GM12878 (cell line): ENCODE measurements at regions not wholly inside any gene's neighbourhood (a gene's known extent, or its start where the extent isn't known, plus 50 kb on each side); places are given as distances from the start of the nearest gene placed in this dataset.

Source experiments
- ATAC-seq: fragments of 200-7000 bp; cut with Tn5 transposase; 3 replicates; pipeline ENCODE4 v1.9.1; 2020; ENCODE audit warnings: mild to moderate bottlenecking, moderate library complexity
- BruUV-seq: library from RNA; stranded (reverse); fragments of 400-500 nt; replicated peaks from 2 replicates; lab custom pipeline; 2021; lab: Mats Ljungman, UMichigan
- CTCF ChIA-PET: fragments of 300-600 bp; sonication (Branson Sonifier 250); formaldehyde crosslinking; extraction: SDS; loops from one replicate; lab custom pipeline; 2021; ENCODE audit warnings: inconsistent platforms; lab: Yijun Ruan, JAX
- POLR2A ChIA-PET: fragments of 350-600 bp; formaldehyde crosslinking; extraction: SDS; loops from one replicate; lab custom pipeline; 2021; ENCODE audit warnings: inconsistent platforms; lab: Charles Lee
- RAD21 ChIA-PET: fragments of 300-600 bp; sonication (Branson Sonifier 250); formaldehyde crosslinking; loops from one replicate; lab custom pipeline; 2023; ENCODE audit warnings: antibody characterized with exemption; ENCODE audit not compliant: unreplicated experiment; lab: Charles Lee
- SMC1A ChIA-PET: fragments of 300-600 bp; sonication (Branson Sonifier 250); formaldehyde crosslinking; loops from one replicate; lab custom pipeline; 2023; ENCODE audit not compliant: unreplicated experiment, uncharacterized antibody; lab: Charles Lee
- DNase-seq: peaks from one replicate; pipeline ENCODE4 v3.0.0-alpha.2; 2011; ENCODE audit warnings: low read depth, low spot score
- FAIRE-seq: peaks from 3 replicates; lab custom pipeline; 2011; peaks lifted over from hg19 to GRCh38; lab: Jason Lieb, UNC
- H2AFZ ChIP-seq: 2 replicates; pipeline ENCODE4 v1.6.0; 2011; ENCODE audit warnings: low read depth, low read length, control low read depth; ENCODE audit not compliant: control insufficient read depth
- H3K27ac ChIP-seq: 2 replicates; pipeline ENCODE4 v1.5.1; 2011; ENCODE audit warnings: control low read depth; ENCODE audit not compliant: control insufficient read depth, insufficient read depth
- H3K27me3 ChIP-seq, 2 experiments: replicated peaks in 1 of 2; 2 replicates each; pipeline versions ENCODE4 v1.6.0 to v1.6.1; 2011; ENCODE audit warnings: low read length in 1 of 2; ENCODE audit not compliant: control insufficient read depth in 2 of 2, insufficient read depth in 2 of 2
- H3K36me3 ChIP-seq, 2 experiments: 2 replicates each; pipeline ENCODE4 v1.5.1; 2011; ENCODE audit warnings: low read length in 1 of 2; ENCODE audit not compliant: control insufficient read depth in 2 of 2, insufficient read depth in 2 of 2
- H3K4me1 ChIP-seq: 2 replicates; pipeline ENCODE4 v1.6.1; 2011; ENCODE audit warnings: mild to moderate bottlenecking, low read length, moderate library complexity, mixed read lengths; ENCODE audit not compliant: control insufficient read depth, insufficient read depth
- H3K4me2 ChIP-seq: 2 replicates; pipeline ENCODE4 v1.6.0; 2011; ENCODE audit warnings: control low read depth; ENCODE audit not compliant: control insufficient read depth, insufficient read depth
- H3K4me3 ChIP-seq: fragments of 200-600 bp; sonication (generic); 2 replicates; pipeline ENCODE4 v1.5.1; 2016
- H3K79me2 ChIP-seq: 2 replicates; pipeline ENCODE4 v1.6.0; 2011; ENCODE audit warnings: low read length; ENCODE audit not compliant: control insufficient read depth, insufficient read depth
- H3K9ac ChIP-seq: 2 replicates; pipeline ENCODE4 v1.8.0; 2011; ENCODE audit warnings: low read length, control low read depth, mixed read lengths; ENCODE audit not compliant: control insufficient read depth, insufficient read depth
- H3K9me3 ChIP-seq: replicated peaks from 3 replicates; pipeline ENCODE4 v1.5.1; 2011; ENCODE audit warnings: mild to moderate bottlenecking, low read length; ENCODE audit not compliant: control insufficient read depth, insufficient read depth
- H4K20me1 ChIP-seq: 2 replicates; pipeline ENCODE4 v1.6.0; 2011; ENCODE audit not compliant: control insufficient read depth, insufficient read depth
- CBFB ChIP-seq: IDR thresholded peaks from 2 replicates; pipeline ENCODE4 v1.6.1; 2016; ENCODE audit warnings: antibody characterized with exemption, low read depth
- HCFC1 ChIP-seq: fragments of 150-350 bp; IDR thresholded peaks from 2 replicates; pipeline ENCODE4 v1.6.1; 2014; ENCODE audit warnings: low read length
- KAT2A ChIP-seq: conservative IDR thresholded peaks from 2 replicates; pipeline ENCODE4 v1.6.1; 2011; ENCODE audit warnings: low read depth, low read length; ENCODE audit not compliant: control insufficient read depth
- RCOR1 ChIP-seq: conservative IDR thresholded peaks from 2 replicates; pipeline ENCODE4 v1.6.1; 2012; ENCODE audit warnings: low read depth, low read length, improper control_type of control experiment
- STAT3 ChIP-seq: IDR thresholded peaks from 2 replicates; pipeline ENCODE4 v1.6.1; 2011; ENCODE audit warnings: low read depth, low read length, improper control_type of control experiment
- WRNIP1 ChIP-seq: IDR thresholded peaks from 2 replicates; pipeline ENCODE4 v1.6.1; 2011; ENCODE audit warnings: low read depth, low read length, improper control_type of control experiment, borderline replicate concordance
- ZNF24 ChIP-seq: fragments of 450-650 bp; IDR thresholded peaks from 2 replicates; pipeline ENCODE4 v1.6.1; 2017; ENCODE audit warnings: antibody characterized with exemption, mild to moderate bottlenecking
- WGBS: methylation state at CpG from one replicate; pipeline ENCODE4 v1.1.6; 2016; ENCODE audit warnings: low lambda C conversion rate; ENCODE audit not compliant: insufficient replicate concordance, insufficient coverage; ENCODE audit errors: missing lambda C conversion rate; 5-methylcytosine and 5-hydroxymethylcytosine counted together
- in situ Hi-C: fragments of 300-500 bp; cut with MboI; formaldehyde crosslinking; loops from 9 replicates; pipeline ENCODE4 v1.14.3; 2018; ENCODE audit warnings: mixed read lengths
- intact Hi-C: fragments of 100-400 bp; cut with micrococcal nuclease; formaldehyde crosslinking; loops from one replicate; pipeline ENCODE4 v1.14.2; 2022; ENCODE audit not compliant: unreplicated experiment
- TF ChIP-seq, protein P1 (sequence below): fragments of 450-650 bp; IDR thresholded peaks from 2 replicates; pipeline ENCODE4 v1.6.1; 2017; ENCODE audit warnings: mild to moderate bottlenecking, moderate library complexity
- TF ChIP-seq, protein P2 (sequence below), 3 experiments: IDR thresholded peaks in 2 of 3; conservative IDR thresholded peaks in 1 of 3; 2 replicates each; pipeline ENCODE4 v1.5.1; 2011; ENCODE audit warnings: low read depth in 3 of 3, low read length in 3 of 3, mild to moderate bottlenecking in 3 of 3, control low read depth in 2 of 3, moderate library complexity in 2 of 3, inconsistent platforms in 1 of 3, mixed read lengths in 1 of 3; ENCODE audit not compliant: control insufficient read depth in 2 of 3, insufficient read depth in 1 of 3; ENCODE audit errors: extremely low read depth in 1 of 3
- TF ChIP-seq, protein P3 (sequence below): fragments of 450-650 bp; formaldehyde crosslinking; IDR thresholded peaks from 2 replicates; pipeline ENCODE4 v1.5.0; 2022; ENCODE audit warnings: mild to moderate bottlenecking, missing genetic modification characterization

DNA sequence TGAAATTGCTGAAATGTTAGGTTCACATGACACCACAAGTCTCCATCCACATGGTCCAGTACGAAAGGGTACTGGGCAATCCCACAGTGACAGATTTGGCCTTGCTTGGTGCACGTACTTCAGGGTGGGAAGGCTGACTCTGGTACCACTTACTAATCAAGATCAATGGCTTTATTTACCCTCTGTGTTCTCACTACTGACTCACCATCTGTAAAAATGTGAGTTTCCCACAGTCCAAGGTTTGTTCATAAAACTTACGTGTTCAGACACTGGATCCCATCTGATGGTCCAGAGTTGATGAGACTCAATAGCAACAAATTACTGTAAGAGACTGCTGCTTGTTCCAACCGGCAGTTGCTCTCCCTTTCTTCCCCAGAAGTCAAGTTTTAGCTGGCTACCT lies 231.7 kb downstream of the LMX1A start:
- TF ChIP-seq RCOR1 = no peak
- TF ChIP-seq WRNIP1 = no peak
- no peak for TF ChIP-seq HCFC1
- TF ChIP-seq, protein P1, sequence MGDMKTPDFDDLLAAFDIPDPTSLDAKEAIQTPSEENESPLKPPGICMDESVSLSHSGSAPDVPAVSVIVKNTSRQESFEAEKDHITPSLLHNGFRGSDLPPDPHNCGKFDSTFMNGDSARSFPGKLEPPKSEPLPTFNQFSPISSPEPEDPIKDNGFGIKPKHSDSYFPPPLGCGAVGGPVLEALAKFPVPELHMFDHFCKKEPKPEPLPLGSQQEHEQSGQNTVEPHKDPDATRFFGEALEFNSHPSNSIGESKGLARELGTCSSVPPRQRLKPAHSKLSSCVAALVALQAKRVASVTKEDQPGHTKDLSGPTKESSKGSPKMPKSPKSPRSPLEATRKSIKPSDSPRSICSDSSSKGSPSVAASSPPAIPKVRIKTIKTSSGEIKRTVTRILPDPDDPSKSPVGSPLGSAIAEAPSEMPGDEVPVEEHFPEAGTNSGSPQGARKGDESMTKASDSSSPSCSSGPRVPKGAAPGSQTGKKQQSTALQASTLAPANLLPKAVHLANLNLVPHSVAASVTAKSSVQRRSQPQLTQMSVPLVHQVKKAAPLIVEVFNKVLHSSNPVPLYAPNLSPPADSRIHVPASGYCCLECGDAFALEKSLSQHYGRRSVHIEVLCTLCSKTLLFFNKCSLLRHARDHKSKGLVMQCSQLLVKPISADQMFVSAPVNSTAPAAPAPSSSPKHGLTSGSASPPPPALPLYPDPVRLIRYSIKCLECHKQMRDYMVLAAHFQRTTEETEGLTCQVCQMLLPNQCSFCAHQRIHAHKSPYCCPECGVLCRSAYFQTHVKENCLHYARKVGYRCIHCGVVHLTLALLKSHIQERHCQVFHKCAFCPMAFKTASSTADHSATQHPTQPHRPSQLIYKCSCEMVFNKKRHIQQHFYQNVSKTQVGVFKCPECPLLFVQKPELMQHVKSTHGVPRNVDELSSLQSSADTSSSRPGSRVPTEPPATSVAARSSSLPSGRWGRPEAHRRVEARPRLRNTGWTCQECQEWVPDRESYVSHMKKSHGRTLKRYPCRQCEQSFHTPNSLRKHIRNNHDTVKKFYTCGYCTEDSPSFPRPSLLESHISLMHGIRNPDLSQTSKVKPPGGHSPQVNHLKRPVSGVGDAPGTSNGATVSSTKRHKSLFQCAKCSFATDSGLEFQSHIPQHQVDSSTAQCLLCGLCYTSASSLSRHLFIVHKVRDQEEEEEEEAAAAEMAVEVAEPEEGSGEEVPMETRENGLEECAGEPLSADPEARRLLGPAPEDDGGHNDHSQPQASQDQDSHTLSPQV = no peak
- no peak for TF ChIP-seq CBFB
- TF ChIP-seq, protein P2, sequence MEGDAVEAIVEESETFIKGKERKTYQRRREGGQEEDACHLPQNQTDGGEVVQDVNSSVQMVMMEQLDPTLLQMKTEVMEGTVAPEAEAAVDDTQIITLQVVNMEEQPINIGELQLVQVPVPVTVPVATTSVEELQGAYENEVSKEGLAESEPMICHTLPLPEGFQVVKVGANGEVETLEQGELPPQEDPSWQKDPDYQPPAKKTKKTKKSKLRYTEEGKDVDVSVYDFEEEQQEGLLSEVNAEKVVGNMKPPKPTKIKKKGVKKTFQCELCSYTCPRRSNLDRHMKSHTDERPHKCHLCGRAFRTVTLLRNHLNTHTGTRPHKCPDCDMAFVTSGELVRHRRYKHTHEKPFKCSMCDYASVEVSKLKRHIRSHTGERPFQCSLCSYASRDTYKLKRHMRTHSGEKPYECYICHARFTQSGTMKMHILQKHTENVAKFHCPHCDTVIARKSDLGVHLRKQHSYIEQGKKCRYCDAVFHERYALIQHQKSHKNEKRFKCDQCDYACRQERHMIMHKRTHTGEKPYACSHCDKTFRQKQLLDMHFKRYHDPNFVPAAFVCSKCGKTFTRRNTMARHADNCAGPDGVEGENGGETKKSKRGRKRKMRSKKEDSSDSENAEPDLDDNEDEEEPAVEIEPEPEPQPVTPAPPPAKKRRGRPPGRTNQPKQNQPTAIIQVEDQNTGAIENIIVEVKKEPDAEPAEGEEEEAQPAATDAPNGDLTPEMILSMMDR (IDR thresholded peaks at IDR 0.05 in 2 of 3, conservative IDR thresholded peaks at IDR 0.05 in 1 of 3; ENCODE audit: control insufficient read depth in 2 of 3, extremely low read depth in 1 of 3, insufficient read depth in 1 of 3, low read depth in 3 of 3, low read length in 3 of 3) = no peak
- TF ChIP-seq, protein P3, sequence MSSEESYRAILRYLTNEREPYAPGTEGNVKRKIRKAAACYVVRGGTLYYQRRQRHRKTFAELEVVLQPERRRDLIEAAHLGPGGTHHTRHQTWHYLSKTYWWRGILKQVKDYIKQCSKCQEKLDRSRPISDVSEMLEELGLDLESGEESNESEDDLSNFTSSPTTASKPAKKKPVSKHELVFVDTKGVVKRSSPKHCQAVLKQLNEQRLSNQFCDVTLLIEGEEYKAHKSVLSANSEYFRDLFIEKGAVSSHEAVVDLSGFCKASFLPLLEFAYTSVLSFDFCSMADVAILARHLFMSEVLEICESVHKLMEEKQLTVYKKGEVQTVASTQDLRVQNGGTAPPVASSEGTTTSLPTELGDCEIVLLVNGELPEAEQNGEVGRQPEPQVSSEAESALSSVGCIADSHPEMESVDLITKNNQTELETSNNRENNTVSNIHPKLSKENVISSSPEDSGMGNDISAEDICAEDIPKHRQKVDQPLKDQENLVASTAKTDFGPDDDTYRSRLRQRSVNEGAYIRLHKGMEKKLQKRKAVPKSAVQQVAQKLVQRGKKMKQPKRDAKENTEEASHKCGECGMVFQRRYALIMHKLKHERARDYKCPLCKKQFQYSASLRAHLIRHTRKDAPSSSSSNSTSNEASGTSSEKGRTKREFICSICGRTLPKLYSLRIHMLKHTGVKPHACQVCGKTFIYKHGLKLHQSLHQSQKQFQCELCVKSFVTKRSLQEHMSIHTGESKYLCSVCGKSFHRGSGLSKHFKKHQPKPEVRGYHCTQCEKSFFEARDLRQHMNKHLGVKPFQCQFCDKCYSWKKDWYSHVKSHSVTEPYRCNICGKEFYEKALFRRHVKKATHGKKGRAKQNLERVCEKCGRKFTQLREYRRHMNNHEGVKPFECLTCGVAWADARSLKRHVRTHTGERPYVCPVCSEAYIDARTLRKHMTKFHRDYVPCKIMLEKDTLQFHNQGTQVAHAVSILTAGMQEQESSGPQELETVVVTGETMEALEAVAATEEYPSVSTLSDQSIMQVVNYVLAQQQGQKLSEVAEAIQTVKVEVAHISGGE (CRISPR knock-in tag) = no peak
- TF ChIP-seq ZNF24 = no peak
- TF ChIP-seq KAT2A = no peak
- TF ChIP-seq STAT3 = no peak
- Histone ChIP-seq H4K20me1 (no peaks in the 10 kb centered on the region), H3K4me2 (no peak overlapping the region), H3K4me3 (no peak overlapping the region), H3K79me2 (no peaks in the 10 kb centered on the region), H3K36me3 (no peaks in the 10 kb centered on the region), H3K27ac (no peak overlapping the region), H3K9ac (no peak overlapping the region), H2AFZ (no peak overlapping the region), H3K27me3 (no peaks in the 10 kb centered on the region), H3K4me1 (no peaks in the 10 kb centered on the region), H3K9me3 (no peaks in the 10 kb centered on the region)
- ATAC-seq (no peak), FAIRE-seq (no peak), DNase-seq (no peak)
- RAD21 ChIA-PET = no interaction called here
- in situ Hi-C loops = no loop called here
- intact Hi-C loops = no loop called here
- POLR2A ChIA-PET = no interaction called here
- SMC1A ChIA-PET = no interaction called here
- no TSS peak for BruUV-seq
- 2% methylated on average over 4 of the region's 4 CpGs for WGBS
- CTCF ChIA-PET = interaction anchor here (0.7 to 0.9 kb wide), 2 partner anchors 10 to 114 kb away, joined by 3 to 4 read pairs; no protein-coding TSS in a partner anchor
